DOHH2 (cell line): ENCODE measurements at regions not wholly inside any gene's neighbourhood (a gene's known extent, or its start where the extent isn't known, plus 50 kb on each side); places are given as distances from the start of the nearest gene placed in this dataset.

Experiments used
- CTCF ChIP-seq: fragments of 200-600 bp; sonication (generic); IDR thresholded peaks from one replicate; pipeline ENCODE4 v1.5.1; 2014; ENCODE audit warnings: antibody characterized with exemption, mild to moderate bottlenecking, low read depth, low read length; ENCODE audit not compliant: poor library complexity, severe bottlenecking
- EZH2phosphoT487 ChIP-seq: fragments of 200-600 bp; sonication (generic); IDR thresholded peaks from 2 replicates; pipeline ENCODE4 v1.6.1; 2017; ENCODE audit warnings: borderline replicate concordance, mild to moderate bottlenecking, antibody characterized with exemption, low read length, moderate library complexity, mixed read lengths

DNA sequence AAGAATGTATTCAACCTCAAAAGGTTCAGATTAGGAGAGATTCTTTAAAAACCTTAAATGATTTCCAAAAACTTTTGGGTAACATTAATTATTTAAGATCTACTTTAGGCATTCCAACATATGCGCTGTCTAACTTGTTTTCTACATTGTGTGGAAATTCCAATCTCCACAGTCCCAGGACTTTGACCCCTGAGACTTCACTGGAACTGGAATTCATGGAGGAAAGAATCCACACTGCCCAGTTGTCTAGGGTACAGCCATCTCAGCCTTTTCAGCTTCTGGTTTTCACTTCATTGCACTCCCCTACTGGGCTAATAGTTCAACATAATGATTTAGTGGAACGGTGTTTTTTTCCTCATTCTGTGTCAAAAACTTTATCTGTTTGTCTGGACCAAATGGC, 161.5 kb downstream of the IER5 start:
- no peak for TF ChIP-seq CTCF
- TF ChIP-seq EZH2phosphoT487: no peak
